ENCODE measurements at regions not wholly inside any gene's neighbourhood (a gene's known extent, or its start where the extent isn't known, plus 50 kb on each side); places are given as distances from the start of the nearest gene placed in this dataset.

- TF ChIP-seq CTCF (conservative IDR thresholded peaks at IDR 0.05) = no peak
- Mint-ChIP-seq H3K9me3 (no peaks in the 10 kb centered on the region), H3K27ac (no peak overlapping the region), H3K4me1 (ENCODE audit: unreplicated experiment) (no peaks in the 10 kb centered on the region), H3K27me3 (no peaks in the 10 kb centered on the region), H3K4me3 (no peak overlapping the region), H3K36me3 (no peaks in the 10 kb centered on the region)
- no peak for DNase-seq (ENCODE audit: extremely low spot score, unreplicated experiment)
Measured at GRCh38 chr18:43524260-43524659, 247.0 kb upstream of the SYT4 start.

- no peak overlapping the region for H3K4me3 Mint-ChIP-seq
- H3K9me3 Mint-ChIP-seq = no peaks in the 10 kb centered on the region
- no peak overlapping the region for H3K27ac Mint-ChIP-seq
- no peaks in the 10 kb centered on the region for H3K27me3 Mint-ChIP-seq
- no peak for TF ChIP-seq CTCF (conservative IDR thresholded peaks at IDR 0.05)
- no peaks in the 10 kb centered on the region for H3K36me3 Mint-ChIP-seq
- no peaks in the 10 kb centered on the region for H3K4me1 Mint-ChIP-seq (ENCODE audit: unreplicated experiment)
- DNase-seq (ENCODE audit: extremely low spot score, unreplicated experiment) = no peak
Measured at GRCh38 chr18:43525169-43525568, 247.9 kb upstream of the SYT4 start.

GRCh38 chr18:43526426-43527145 is 249.3 kb upstream of the SYT4 start:
- Mint-ChIP-seq H3K9me3 (no peaks in the 10 kb centered on the region), H3K27me3 (no peaks in the 10 kb centered on the region), H3K4me3 (no peak overlapping the region), H3K27ac (no peak overlapping the region), H3K4me1 (ENCODE audit: unreplicated experiment) (no peaks in the 10 kb centered on the region), H3K36me3 (no peaks in the 10 kb centered on the region)
- no peak for TF ChIP-seq CTCF (conservative IDR thresholded peaks at IDR 0.05)
- no peak for DNase-seq (ENCODE audit: extremely low spot score, unreplicated experiment)

GRCh38 chr18:43531438-43531837 is 254.1 kb upstream of the SYT4 start:
- Mint-ChIP-seq H3K27ac (no peak overlapping the region), H3K9me3 (no peaks in the 10 kb centered on the region)
- DNase-seq (ENCODE audit: extremely low spot score, unreplicated experiment) = no peak

GRCh38 chr18:43533371-43533770 is 256.1 kb upstream of the SYT4 start:
- no peaks in the 10 kb centered on the region for H3K27me3 Mint-ChIP-seq
- no peak for TF ChIP-seq CTCF (conservative IDR thresholded peaks at IDR 0.05)
- no peak overlapping the region for H3K4me3 Mint-ChIP-seq
- no peaks in the 10 kb centered on the region for H3K4me1 Mint-ChIP-seq (ENCODE audit: unreplicated experiment)
- no peak for DNase-seq (ENCODE audit: extremely low spot score, unreplicated experiment)
- H3K36me3 Mint-ChIP-seq = no peaks in the 10 kb centered on the region
- H3K9me3 Mint-ChIP-seq = no peaks in the 10 kb centered on the region
- no peak overlapping the region for H3K27ac Mint-ChIP-seq

More at GRCh38 chr18:43531438-43531837, 254.1 kb upstream of the SYT4 start:
- Mint-ChIP-seq H3K4me1 (ENCODE audit: unreplicated experiment) (no peaks in the 10 kb centered on the region), H3K36me3 (no peaks in the 10 kb centered on the region), H3K4me3 (no peak overlapping the region), H3K27me3 (no peaks in the 10 kb centered on the region)
- no peak for TF ChIP-seq CTCF (conservative IDR thresholded peaks at IDR 0.05)
